Activated CD4-positive, alpha-beta T cell treated with anti-CD3 and anti-CD28 coated beads, Interleukin-2, amount 10 ng/mL, durations not matched to agents 7 days and 5 days (primary cell): ENCODE measurements at regions not wholly inside any gene's neighbourhood (a gene's known extent, or its start where the extent isn't known, plus 50 kb on each side); places are given as distances from the start of the nearest gene placed in this dataset.

ENCODE experiments used
- CTCF ChIA-PET: fragments of 350-600 bp; sonication (Branson Sonifier 250); formaldehyde crosslinking; loops from one replicate; lab custom pipeline; 2021; ENCODE audit warnings: antibody characterized with exemption; lab: Charles Lee
- POLR2A ChIA-PET: fragments of 350-600 bp; sonication (Branson Sonifier 250); formaldehyde crosslinking; loops from one replicate; lab custom pipeline; 2021; ENCODE audit warnings: antibody characterized with exemption; lab: Charles Lee
- DNase-seq: peaks from one replicate; pipeline ENCODE4 v3.0.0-alpha.2; 2020
- H3K27ac Mint-ChIP-seq: one replicate; pipeline ENCODE4 v1.8.0; 2021; ENCODE audit warnings: mild to moderate bottlenecking, moderate library complexity, mixed read lengths
- H3K27me3 Mint-ChIP-seq: one replicate; pipeline ENCODE4 v1.8.0; 2021; ENCODE audit warnings: mixed read lengths
- H3K36me3 Mint-ChIP-seq: one replicate; pipeline ENCODE4 v1.8.0; 2021; ENCODE audit warnings: low read depth, mixed read lengths
- H3K4me1 Mint-ChIP-seq: one replicate; pipeline ENCODE4 v1.8.0; 2021; ENCODE audit warnings: mixed read lengths
- H3K4me3 Mint-ChIP-seq: one replicate; pipeline ENCODE4 v1.8.0; 2021; ENCODE audit warnings: mild to moderate bottlenecking, moderate library complexity, mixed read lengths
- H3K9me3 Mint-ChIP-seq: one replicate; pipeline ENCODE4 v1.8.0; 2021; ENCODE audit warnings: mixed read lengths

GRCh38 chr5:145077028-145077427 is 758.1 kb downstream of the PRELID2 start:
- no peaks in the 10 kb centered on the region for H3K36me3 Mint-ChIP-seq
- no peak overlapping the region for H3K27ac Mint-ChIP-seq
- no peak for DNase-seq
- ChIA-PET CTCF (no interaction called here), POLR2A (no interaction called here)
- H3K27me3 Mint-ChIP-seq, result no peaks in the 10 kb centered on the region
- H3K4me3 Mint-ChIP-seq, result no peak overlapping the region
- H3K4me1 Mint-ChIP-seq, result no peaks in the 10 kb centered on the region
- peaks cover 2% of the 10 kb centered on the region for H3K9me3 Mint-ChIP-seq

- Mint-ChIP-seq H3K9me3 (peaks cover 2% of the 10 kb centered on the region), H3K4me1 (no peaks in the 10 kb centered on the region), H3K36me3 (no peaks in the 10 kb centered on the region), H3K27ac (no peak overlapping the region), H3K4me3 (no peak overlapping the region), H3K27me3 (no peaks in the 10 kb centered on the region)
- POLR2A ChIA-PET, result no interaction called here
- no peak for DNase-seq
- CTCF ChIA-PET, result no interaction called here
Observed at GRCh38 chr5:145076040-145076439, 759.1 kb downstream of the PRELID2 start.

GRCh38 chr5:145072889-145073288 is 762.3 kb downstream of the PRELID2 start:
- no peak for DNase-seq
- ChIA-PET CTCF (no interaction called here), POLR2A (no interaction called here)
- Mint-ChIP-seq H3K27me3 (no peaks in the 10 kb centered on the region), H3K9me3 (no peaks in the 10 kb centered on the region), H3K27ac (no peak overlapping the region), H3K36me3 (no peaks in the 10 kb centered on the region), H3K4me1 (no peaks in the 10 kb centered on the region), H3K4me3 (no peak overlapping the region)

GRCh38 chr5:145068721-145069120 is 766.4 kb downstream of the PRELID2 start:
- H3K9me3 Mint-ChIP-seq, result no peaks in the 10 kb centered on the region
- no peaks in the 10 kb centered on the region for H3K4me1 Mint-ChIP-seq
- no peaks in the 10 kb centered on the region for H3K36me3 Mint-ChIP-seq
- ChIA-PET CTCF (no interaction called here), POLR2A (no interaction called here)
- H3K27ac Mint-ChIP-seq, result no peak overlapping the region
- H3K27me3 Mint-ChIP-seq, result no peaks in the 10 kb centered on the region
- no peak overlapping the region for H3K4me3 Mint-ChIP-seq
- no peak for DNase-seq

- POLR2A ChIA-PET, result no interaction called here
- Mint-ChIP-seq H3K9me3 (no peaks in the 10 kb centered on the region), H3K4me1 (no peaks in the 10 kb centered on the region), H3K36me3 (no peaks in the 10 kb centered on the region), H3K4me3 (no peak overlapping the region), H3K27me3 (no peaks in the 10 kb centered on the region), H3K27ac (no peak overlapping the region)
- no peak for DNase-seq
- CTCF ChIA-PET, result no interaction called here
Observed at GRCh38 chr5:145062280-145063062, 772.7 kb downstream of the PRELID2 start.

GRCh38 chr5:145056800-145057199 is 778.3 kb downstream of the PRELID2 start:
- no peaks in the 10 kb centered on the region for H3K4me1 Mint-ChIP-seq
- ChIA-PET POLR2A (no interaction called here), CTCF (interaction anchor here (0.6 kb wide), 1 partner anchor 21 kb away, joined by 3 read pairs; no protein-coding TSS in a partner anchor)
- no peak for DNase-seq
- no peak overlapping the region for H3K4me3 Mint-ChIP-seq
- H3K36me3 Mint-ChIP-seq, result no peaks in the 10 kb centered on the region
- no peaks in the 10 kb centered on the region for H3K27me3 Mint-ChIP-seq
- no peaks in the 10 kb centered on the region for H3K9me3 Mint-ChIP-seq
- H3K27ac Mint-ChIP-seq, result no peak overlapping the region

GRCh38 chr5:145050181-145050580 is 785.0 kb downstream of the PRELID2 start:
- Mint-ChIP-seq H3K4me3 (no peak overlapping the region), H3K4me1 (no peaks in the 10 kb centered on the region), H3K36me3 (no peaks in the 10 kb centered on the region), H3K27me3 (no peaks in the 10 kb centered on the region), H3K27ac (no peak overlapping the region), H3K9me3 (no peaks in the 10 kb centered on the region)
- ChIA-PET POLR2A (no interaction called here), CTCF (no interaction called here)
- no peak for DNase-seq

- no peaks in the 10 kb centered on the region for H3K36me3 Mint-ChIP-seq
- POLR2A ChIA-PET, result no interaction called here
- H3K4me1 Mint-ChIP-seq, result no peaks in the 10 kb centered on the region
Observed at GRCh38 chr5:145044970-145045369, 790.2 kb downstream of the PRELID2 start.

GRCh38 chr5:145028626-145029025 is 806.5 kb downstream of the PRELID2 start:
- no peak overlapping the region for H3K4me3 Mint-ChIP-seq
- H3K27me3 Mint-ChIP-seq, result no peaks in the 10 kb centered on the region
- no peaks in the 10 kb centered on the region for H3K36me3 Mint-ChIP-seq
- no peak for DNase-seq
- H3K4me1 Mint-ChIP-seq, result no peaks in the 10 kb centered on the region
- no peak overlapping the region for H3K27ac Mint-ChIP-seq
- H3K9me3 Mint-ChIP-seq, result no peaks in the 10 kb centered on the region
- CTCF ChIA-PET, result no interaction called here
- POLR2A ChIA-PET, result no interaction called here

More at GRCh38 chr5:145044970-145045369, 790.2 kb downstream of the PRELID2 start:
- H3K4me3 Mint-ChIP-seq, result no peak overlapping the region
- H3K27me3 Mint-ChIP-seq, result no peaks in the 10 kb centered on the region
- no peak for DNase-seq
- no peaks in the 10 kb centered on the region for H3K9me3 Mint-ChIP-seq
- no peak overlapping the region for H3K27ac Mint-ChIP-seq
- CTCF ChIA-PET, result no interaction called here

GRCh38 chr5:145027286-145027685 is 807.9 kb downstream of the PRELID2 start:
- POLR2A ChIA-PET, result no interaction called here

GRCh38 chr5:145025775-145026174 is 809.4 kb downstream of the PRELID2 start:
- H3K36me3 Mint-ChIP-seq, result no peaks in the 10 kb centered on the region
- DNase-seq, result no peak
- CTCF ChIA-PET, result no interaction called here
- no peaks in the 10 kb centered on the region for H3K9me3 Mint-ChIP-seq
- no peak overlapping the region for H3K27ac Mint-ChIP-seq
- POLR2A ChIA-PET, result no interaction called here
- no peaks in the 10 kb centered on the region for H3K4me1 Mint-ChIP-seq
- no peaks in the 10 kb centered on the region for H3K27me3 Mint-ChIP-seq
- no peak overlapping the region for H3K4me3 Mint-ChIP-seq

More at GRCh38 chr5:145027286-145027685, 807.9 kb downstream of the PRELID2 start:
- Mint-ChIP-seq H3K27me3 (no peaks in the 10 kb centered on the region), H3K27ac (no peak overlapping the region), H3K4me1 (no peaks in the 10 kb centered on the region), H3K9me3 (no peaks in the 10 kb centered on the region), H3K36me3 (no peaks in the 10 kb centered on the region), H3K4me3 (no peak overlapping the region)
- DNase-seq, result no peak
- CTCF ChIA-PET, result no interaction called here

- Mint-ChIP-seq H3K4me3 (no peak overlapping the region), H3K27ac (no peak overlapping the region), H3K36me3 (no peaks in the 10 kb centered on the region), H3K9me3 (no peaks in the 10 kb centered on the region), H3K4me1 (no peaks in the 10 kb centered on the region), H3K27me3 (no peaks in the 10 kb centered on the region)
- POLR2A ChIA-PET, result no interaction called here
- CTCF ChIA-PET, result no interaction called here
- no peak for DNase-seq
Observed at GRCh38 chr5:145015146-145015545, 820.0 kb downstream of the PRELID2 start.

GRCh38 chr5:145014109-145014508 is 821.0 kb downstream of the PRELID2 start:
- ChIA-PET POLR2A (no interaction called here), CTCF (no interaction called here)
- Mint-ChIP-seq H3K27me3 (no peaks in the 10 kb centered on the region), H3K9me3 (no peaks in the 10 kb centered on the region), H3K36me3 (no peaks in the 10 kb centered on the region), H3K4me3 (no peak overlapping the region), H3K4me1 (no peaks in the 10 kb centered on the region), H3K27ac (no peak overlapping the region)
- no peak for DNase-seq

- no peak overlapping the region for H3K27ac Mint-ChIP-seq
- H3K4me1 Mint-ChIP-seq, result no peaks in the 10 kb centered on the region
- H3K4me3 Mint-ChIP-seq, result no peak overlapping the region
- H3K36me3 Mint-ChIP-seq, result no peaks in the 10 kb centered on the region
- no peaks in the 10 kb centered on the region for H3K9me3 Mint-ChIP-seq
- no peaks in the 10 kb centered on the region for H3K27me3 Mint-ChIP-seq
- CTCF ChIA-PET, result interaction anchor here (0.6 kb wide), 1 partner anchor 272 kb away, joined by 3 read pairs; no protein-coding TSS in a partner anchor
- no peak for DNase-seq
- POLR2A ChIA-PET, result no interaction called here
Observed at GRCh38 chr5:145010834-145011233, 824.3 kb downstream of the PRELID2 start.
